ENCODE measurements at regions not wholly inside any gene's neighbourhood (a gene's known extent, or its start where the extent isn't known, plus 50 kb on each side); places are given as distances from the start of the nearest gene placed in this dataset.

DNA sequence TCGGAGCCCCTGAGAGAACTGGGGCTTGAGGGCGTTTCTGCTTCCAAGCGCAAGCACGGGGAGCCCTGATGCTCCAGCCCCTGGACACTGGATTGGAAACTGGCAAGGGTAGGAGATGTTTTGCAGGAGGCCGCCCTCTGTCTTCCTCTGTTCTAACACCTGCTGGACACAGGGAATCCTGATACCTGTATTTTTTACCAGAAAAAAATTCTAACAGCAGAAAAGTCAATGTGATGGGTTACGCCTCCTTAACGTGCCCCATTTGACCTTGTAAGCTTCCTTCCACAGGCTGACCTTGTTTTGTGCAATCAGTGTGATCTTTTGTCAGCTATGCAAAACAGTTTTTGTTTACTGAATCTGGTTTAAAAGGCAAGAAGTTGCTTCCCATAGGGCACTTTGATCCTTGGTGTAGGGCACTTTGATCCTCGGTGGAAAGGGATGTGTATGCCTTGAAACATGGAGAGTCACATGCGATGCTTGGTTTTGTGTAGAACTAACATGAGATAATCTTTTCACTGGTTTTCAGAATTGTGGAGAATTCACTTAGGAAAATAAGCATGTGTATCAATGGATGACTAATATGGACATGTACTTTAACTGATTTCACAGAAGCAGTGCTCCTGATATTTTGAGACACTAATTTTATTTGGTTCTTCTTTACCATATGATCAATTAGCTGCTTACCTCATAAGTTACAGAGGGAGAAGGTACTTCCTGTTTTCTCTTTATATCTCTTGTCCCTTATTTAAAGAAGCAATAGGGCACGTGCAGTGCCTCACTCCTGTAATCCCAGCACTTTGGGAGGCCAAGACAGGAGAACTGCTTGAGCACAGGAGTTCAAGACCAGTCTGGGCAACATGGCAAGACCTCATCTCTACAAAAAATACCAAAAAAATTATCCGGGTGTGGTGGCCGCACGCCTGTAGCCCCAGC, 59.9 kb upstream of the MAP3K4 start:
- TF ChIP-seq, protein P1, sequence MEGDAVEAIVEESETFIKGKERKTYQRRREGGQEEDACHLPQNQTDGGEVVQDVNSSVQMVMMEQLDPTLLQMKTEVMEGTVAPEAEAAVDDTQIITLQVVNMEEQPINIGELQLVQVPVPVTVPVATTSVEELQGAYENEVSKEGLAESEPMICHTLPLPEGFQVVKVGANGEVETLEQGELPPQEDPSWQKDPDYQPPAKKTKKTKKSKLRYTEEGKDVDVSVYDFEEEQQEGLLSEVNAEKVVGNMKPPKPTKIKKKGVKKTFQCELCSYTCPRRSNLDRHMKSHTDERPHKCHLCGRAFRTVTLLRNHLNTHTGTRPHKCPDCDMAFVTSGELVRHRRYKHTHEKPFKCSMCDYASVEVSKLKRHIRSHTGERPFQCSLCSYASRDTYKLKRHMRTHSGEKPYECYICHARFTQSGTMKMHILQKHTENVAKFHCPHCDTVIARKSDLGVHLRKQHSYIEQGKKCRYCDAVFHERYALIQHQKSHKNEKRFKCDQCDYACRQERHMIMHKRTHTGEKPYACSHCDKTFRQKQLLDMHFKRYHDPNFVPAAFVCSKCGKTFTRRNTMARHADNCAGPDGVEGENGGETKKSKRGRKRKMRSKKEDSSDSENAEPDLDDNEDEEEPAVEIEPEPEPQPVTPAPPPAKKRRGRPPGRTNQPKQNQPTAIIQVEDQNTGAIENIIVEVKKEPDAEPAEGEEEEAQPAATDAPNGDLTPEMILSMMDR (conservative IDR thresholded peaks at IDR 0.05): no peak
- Mint-ChIP-seq H3K4me1 (peaks cover 13% of the 10 kb centered on the region), H3K4me3 (peak overlapping the region; percentile 67), H3K36me3 (ENCODE audit: low read depth) (peaks cover 41% of the 10 kb centered on the region), H3K9me3 (peaks cover 3% of the 10 kb centered on the region), H3K27me3 (ENCODE audit: insufficient read depth) (no peaks in the 10 kb centered on the region), H3K27ac (no peak overlapping the region)
- Histone ChIP-seq H3K9ac (ENCODE audit: extremely low read depth, low read length, poor library complexity, severe bottlenecking) (no peak overlapping the region), H3K4me3 (ENCODE audit: low read length) (no peak overlapping the region), H3K27me3 (ENCODE audit: control insufficient read depth, insufficient read depth, low read length, poor library complexity, severe bottlenecking) (no peaks in the 10 kb centered on the region), H3K9me3 (ENCODE audit: control insufficient read depth, low read length) (peaks cover 27% of the 10 kb centered on the region), H3K36me3 (ENCODE audit: control insufficient read depth, insufficient read depth, low read length) (peaks cover 68% of the 10 kb centered on the region), H3K4me1 (ENCODE audit: control insufficient read depth, insufficient read depth, low read length) (no peaks in the 10 kb centered on the region), H3K27ac (ENCODE audit: low read depth, low read length) (no peak overlapping the region)
- WGBS, 2 experiments (ENCODE audit: insufficient coverage in 1 of 2, insufficient read length in 1 of 2): 59 to 72% methylated on average over 8 to 13 of the region's 13 CpGs
- DNase-seq: peak; percentile 79

DNA sequence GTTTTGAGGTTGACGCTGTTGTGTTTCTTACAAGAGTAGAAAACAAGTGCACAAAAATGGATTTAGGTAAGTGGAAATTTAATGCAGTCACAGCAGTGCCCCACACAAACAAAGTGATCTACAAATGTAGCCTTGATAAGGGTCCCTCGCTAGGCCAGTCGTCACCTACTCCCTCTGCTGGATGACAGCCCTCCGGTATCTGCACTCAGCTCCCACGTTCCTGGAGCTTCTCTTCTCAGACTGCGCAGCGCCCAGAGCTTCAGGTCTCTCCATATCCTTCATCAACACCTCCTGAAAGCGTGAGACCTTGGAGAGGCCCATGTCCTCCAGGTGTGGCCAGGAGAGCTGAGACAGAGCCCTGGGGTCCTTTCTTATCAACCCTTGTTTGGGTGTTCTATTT, 58.3 kb upstream of the MAP3K4 start:
- no peak overlapping the region for H3K27ac ChIP-seq (ENCODE audit: low read depth, low read length)

GRCh38 chr6:160934157-160934556, 57.4 kb upstream of the MAP3K4 start:
- H3K36me3 ChIP-seq (ENCODE audit: control insufficient read depth, insufficient read depth, low read length): peaks cover 56% of the 10 kb centered on the region
- Mint-ChIP-seq H3K9me3 (no peaks in the 10 kb centered on the region), H3K4me3 (no peak overlapping the region), H3K4me1 (peaks cover 15% of the 10 kb centered on the region), H3K27ac (no peak overlapping the region), H3K27me3 (ENCODE audit: insufficient read depth) (no peaks in the 10 kb centered on the region), H3K36me3 (ENCODE audit: low read depth) (peaks cover 20% of the 10 kb centered on the region)
- no peak overlapping the region for H3K9ac ChIP-seq (ENCODE audit: extremely low read depth, low read length, poor library complexity, severe bottlenecking)
- WGBS, 2 experiments (ENCODE audit: insufficient coverage in 1 of 2, insufficient read length in 1 of 2): 90 to 94% methylated on average over 2 to 3 of the region's 3 CpGs
- TF ChIP-seq, protein P1 (conservative IDR thresholded peaks at IDR 0.05): no peak
- H3K4me3 ChIP-seq (ENCODE audit: low read length): no peak overlapping the region
- peaks cover 27% of the 10 kb centered on the region for H3K9me3 ChIP-seq (ENCODE audit: control insufficient read depth, low read length)
- no peak overlapping the region for H3K27ac ChIP-seq (ENCODE audit: low read depth, low read length)
- no peak for DNase-seq
- no peaks in the 10 kb centered on the region for H3K4me1 ChIP-seq (ENCODE audit: control insufficient read depth, insufficient read depth, low read length)
- H3K27me3 ChIP-seq (ENCODE audit: control insufficient read depth, insufficient read depth, low read length, poor library complexity, severe bottlenecking): no peaks in the 10 kb centered on the region

More for the DNA sequence above, 58.3 kb upstream of the MAP3K4 start:
- no peaks in the 10 kb centered on the region for H3K27me3 ChIP-seq (ENCODE audit: control insufficient read depth, insufficient read depth, low read length, poor library complexity, severe bottlenecking)
- H3K4me3 ChIP-seq (ENCODE audit: low read length): no peak overlapping the region
- TF ChIP-seq, protein P1 (conservative IDR thresholded peaks at IDR 0.05): peak; percentile 75
- peaks cover 10% of the 10 kb centered on the region for H3K4me1 Mint-ChIP-seq
- H3K27me3 Mint-ChIP-seq (ENCODE audit: insufficient read depth): no peaks in the 10 kb centered on the region
- H3K36me3 Mint-ChIP-seq (ENCODE audit: low read depth): peaks cover 28% of the 10 kb centered on the region
- H3K27ac Mint-ChIP-seq: peak overlapping the region; percentile 74
- H3K9me3 ChIP-seq (ENCODE audit: control insufficient read depth, low read length): peaks cover 27% of the 10 kb centered on the region
- peak; percentile 83 for DNase-seq
- WGBS, 2 experiments (ENCODE audit: insufficient coverage in 1 of 2, insufficient read length in 1 of 2): 67 to 79% methylated on average over 4 to 8 of the region's 8 CpGs
- H3K9ac ChIP-seq (ENCODE audit: extremely low read depth, low read length, poor library complexity, severe bottlenecking): no peak overlapping the region
- peak overlapping the region; percentile 28 for H3K4me3 Mint-ChIP-seq
- H3K9me3 Mint-ChIP-seq: peaks cover 3% of the 10 kb centered on the region
- H3K4me1 ChIP-seq (ENCODE audit: control insufficient read depth, insufficient read depth, low read length): no peaks in the 10 kb centered on the region
- H3K36me3 ChIP-seq (ENCODE audit: control insufficient read depth, insufficient read depth, low read length): peaks cover 59% of the 10 kb centered on the region
